ENCODE measurements at regions not wholly inside any gene's neighbourhood (a gene's known extent, or its start where the extent isn't known, plus 50 kb on each side); places are given as distances from the start of the nearest gene placed in this dataset.

- TF ChIP-seq CTCF (IDR thresholded peaks at IDR 0.05; ENCODE audit: low read depth, low read length), result no peak
- no peak for TF ChIP-seq POLR2A (IDR thresholded peaks at IDR 0.05; ENCODE audit: extremely low read depth, insufficient read length)
- no peak for TF ChIP-seq MAX (IDR thresholded peaks at IDR 0.05; ENCODE audit: low read depth, low read length)
Observed at GRCh38 chr14:43898687-43899086, 608.4 kb downstream of the FSCB start.

Measured in NB4 (cell line).